ENCODE measurements at regions not wholly inside any gene's neighbourhood (a gene's known extent, or its start where the extent isn't known, plus 50 kb on each side); places are given as distances from the start of the nearest gene placed in this dataset.
"Not testable (repeated sequence)": the region's sequence is repeated elsewhere in the genome, so short reads cannot be mapped to it uniquely, and the experiment has no call there.

- H3K27me3 ChIP-seq: no peaks in the 10 kb centered on the region
- no peak for DNase-seq
- WGBS, 2 donors: 85 to 96% methylated on average over 1 of the region's 1 CpG
- H3K4me1 ChIP-seq: no peaks in the 10 kb centered on the region
- H3K9me3 ChIP-seq: no peaks in the 10 kb centered on the region
- TF ChIP-seq EP300 (IDR thresholded peaks at IDR 0.05) (no peak), CTCF (IDR thresholded peaks at IDR 0.05) (no peak), POLR2AphosphoS5 (IDR thresholded peaks at IDR 0.05) (no peak), POLR2A (IDR thresholded peaks at IDR 0.05) (no peak)
- H3K27ac ChIP-seq: no peak overlapping the region
- no peak overlapping the region for H3K4me3 ChIP-seq
- no peaks in the 10 kb centered on the region for H3K36me3 ChIP-seq
- intact Hi-C loops (cut with DNase I): no loop called here
These were observed 1590.2 kb downstream of the EFNA5 start for GRCh38 chr5:106080535-106080934.

GRCh38 chr5:106076655-106077054, 1594.1 kb downstream of the EFNA5 start:
- TF ChIP-seq CTCF (IDR thresholded peaks at IDR 0.05) (no peak), POLR2A (IDR thresholded peaks at IDR 0.05) (no peak), POLR2AphosphoS5 (IDR thresholded peaks at IDR 0.05) (no peak)
- Histone ChIP-seq H3K27ac (no peak overlapping the region), H3K36me3 (no peaks in the 10 kb centered on the region), H3K4me1 (no peaks in the 10 kb centered on the region), H3K9me3 (no peaks in the 10 kb centered on the region), H3K4me3 (no peak overlapping the region), H3K27me3 (no peaks in the 10 kb centered on the region)
- WGBS, 2 donors: 82 to 87% methylated on average over 4 of the region's 4 CpGs
- no peak for DNase-seq
- intact Hi-C loops (cut with DNase I): no loop called here

DNA sequence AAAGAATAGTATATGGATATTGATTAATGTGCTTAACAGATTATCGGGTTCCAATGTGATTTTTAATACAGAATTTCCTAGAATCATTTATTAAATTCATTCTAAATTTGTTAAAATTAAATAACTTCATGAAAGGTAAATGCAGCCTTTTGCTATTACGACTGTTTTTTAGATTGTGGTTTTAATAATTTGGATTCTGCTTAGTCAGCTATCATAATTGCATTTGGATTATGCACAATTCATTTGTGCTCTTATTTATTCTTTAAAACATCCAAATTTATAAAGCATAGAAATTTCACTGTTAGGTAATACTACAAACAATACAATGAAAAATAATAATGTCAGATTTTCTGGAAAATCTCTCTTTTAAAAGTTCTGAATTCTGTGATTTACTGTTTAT, 1598.5 kb downstream of the EFNA5 start:
- DNase-seq: no peak
- H3K4me1 ChIP-seq: no peaks in the 10 kb centered on the region
- no peak for TF ChIP-seq EP300 (IDR thresholded peaks at IDR 0.05)
- TF ChIP-seq CTCF (IDR thresholded peaks at IDR 0.05): no peak
- no peak for TF ChIP-seq POLR2A (IDR thresholded peaks at IDR 0.05)
- TF ChIP-seq POLR2AphosphoS5 (IDR thresholded peaks at IDR 0.05): no peak
- intact Hi-C loops (cut with DNase I): no loop called here
- H3K36me3 ChIP-seq: no peaks in the 10 kb centered on the region
- H3K27me3 ChIP-seq: no peaks in the 10 kb centered on the region
- H3K27ac ChIP-seq: no peak overlapping the region
- peaks cover 0 to 5% (median 0%) of the 10 kb centered on the region in 4 donors for H3K9me3 ChIP-seq
- 84 to 86% methylated on average over 2 of the region's 2 CpGs for WGBS, 2 donors
- no peak overlapping the region for H3K4me3 ChIP-seq

GRCh38 chr5:106047341-106047740, 1623.4 kb downstream of the EFNA5 start:
- WGBS, 2 donors: 79 to 86% methylated on average over 1 of the region's 1 CpG
- H3K9me3 ChIP-seq: no peaks in the 10 kb centered on the region
- DNase-seq: no peak
- H3K27ac ChIP-seq: no peak overlapping the region
- no peaks in the 10 kb centered on the region for H3K27me3 ChIP-seq
- no peaks in the 10 kb centered on the region for H3K4me1 ChIP-seq
- intact Hi-C loops (cut with DNase I): no loop called here
- no peaks in the 10 kb centered on the region for H3K36me3 ChIP-seq
- TF ChIP-seq POLR2A (IDR thresholded peaks at IDR 0.05) (no peak), POLR2AphosphoS5 (IDR thresholded peaks at IDR 0.05) (no peak), EP300 (IDR thresholded peaks at IDR 0.05) (no peak), CTCF (IDR thresholded peaks at IDR 0.05) (no peak)
- H3K4me3 ChIP-seq: no peak overlapping the region

DNA sequence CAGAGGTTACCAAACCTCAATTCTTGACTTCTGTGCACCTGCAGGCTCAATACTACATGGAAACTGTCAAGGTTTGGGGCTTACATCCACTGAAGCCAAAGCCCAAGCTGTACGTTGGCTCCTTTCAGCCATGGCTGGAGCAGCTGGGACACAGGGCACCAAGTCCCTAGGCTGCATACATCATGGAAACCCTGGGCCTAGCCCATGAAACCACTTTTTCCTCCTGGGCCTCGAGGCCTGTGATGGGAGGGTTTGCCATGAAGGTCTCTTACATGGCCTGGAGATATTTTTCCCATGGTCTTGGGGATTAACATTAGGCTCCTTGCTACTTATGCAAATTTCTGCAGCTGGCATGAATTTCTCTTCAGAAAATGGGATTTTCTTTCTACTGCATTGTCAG, 1638.7 kb downstream of the EFNA5 start:
- H3K4me1 ChIP-seq; H3K9me3 ChIP-seq; H3K36me3 ChIP-seq; intact Hi-C loops (cut with DNase I); H3K27ac ChIP-seq; H3K27me3 ChIP-seq; H3K4me3 ChIP-seq; DNase-seq: not testable (repeated sequence)
- 39 to 58% methylated on average over 2 of the region's 2 CpGs for WGBS, 2 donors

Data from sigmoid colon (tissue), 6 donors.